ENCODE measurements at regions not wholly inside any gene's neighbourhood (a gene's known extent, or its start where the extent isn't known, plus 50 kb on each side); places are given as distances from the start of the nearest gene placed in this dataset.

- no peak overlapping the region for H3K4me3 ChIP-seq (replicated peaks; ENCODE audit: low read depth, low read length)
- no peak for DNase-seq (ENCODE audit: low read depth)
- TF ChIP-seq, protein P1, sequence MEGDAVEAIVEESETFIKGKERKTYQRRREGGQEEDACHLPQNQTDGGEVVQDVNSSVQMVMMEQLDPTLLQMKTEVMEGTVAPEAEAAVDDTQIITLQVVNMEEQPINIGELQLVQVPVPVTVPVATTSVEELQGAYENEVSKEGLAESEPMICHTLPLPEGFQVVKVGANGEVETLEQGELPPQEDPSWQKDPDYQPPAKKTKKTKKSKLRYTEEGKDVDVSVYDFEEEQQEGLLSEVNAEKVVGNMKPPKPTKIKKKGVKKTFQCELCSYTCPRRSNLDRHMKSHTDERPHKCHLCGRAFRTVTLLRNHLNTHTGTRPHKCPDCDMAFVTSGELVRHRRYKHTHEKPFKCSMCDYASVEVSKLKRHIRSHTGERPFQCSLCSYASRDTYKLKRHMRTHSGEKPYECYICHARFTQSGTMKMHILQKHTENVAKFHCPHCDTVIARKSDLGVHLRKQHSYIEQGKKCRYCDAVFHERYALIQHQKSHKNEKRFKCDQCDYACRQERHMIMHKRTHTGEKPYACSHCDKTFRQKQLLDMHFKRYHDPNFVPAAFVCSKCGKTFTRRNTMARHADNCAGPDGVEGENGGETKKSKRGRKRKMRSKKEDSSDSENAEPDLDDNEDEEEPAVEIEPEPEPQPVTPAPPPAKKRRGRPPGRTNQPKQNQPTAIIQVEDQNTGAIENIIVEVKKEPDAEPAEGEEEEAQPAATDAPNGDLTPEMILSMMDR (IDR thresholded peaks at IDR 0.05; ENCODE audit: low read length, missing control alignments) = no peak
Measured at GRCh38 chr6:12493446-12493845, 203.3 kb downstream of the EDN1 start.

DNA sequence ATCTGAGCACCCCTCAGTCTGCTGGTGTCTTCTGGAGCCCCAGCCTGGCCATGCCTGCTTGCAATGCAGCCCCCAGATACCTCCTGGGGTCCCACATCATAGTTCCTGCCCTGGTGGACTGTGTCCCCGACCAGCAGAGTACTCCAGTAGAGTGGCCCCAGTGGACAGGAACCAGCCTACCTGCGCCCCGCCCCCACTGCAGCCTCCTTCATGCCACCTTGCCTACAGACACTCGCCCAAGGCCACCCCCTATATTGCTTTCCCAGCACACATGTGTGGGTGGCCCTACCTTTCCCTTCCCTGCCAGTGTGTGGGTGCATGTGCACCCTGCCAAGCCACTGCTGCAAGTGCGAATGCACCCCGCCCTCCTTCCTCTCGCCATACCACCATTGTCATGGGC is 204.0 kb downstream of the EDN1 start:
- TF ChIP-seq, protein P1 (IDR thresholded peaks at IDR 0.05; ENCODE audit: low read length, missing control alignments) = no peak
- DNase-seq (ENCODE audit: low read depth) = no peak
- no peak overlapping the region for H3K4me3 ChIP-seq (replicated peaks; ENCODE audit: low read depth, low read length)

DNA sequence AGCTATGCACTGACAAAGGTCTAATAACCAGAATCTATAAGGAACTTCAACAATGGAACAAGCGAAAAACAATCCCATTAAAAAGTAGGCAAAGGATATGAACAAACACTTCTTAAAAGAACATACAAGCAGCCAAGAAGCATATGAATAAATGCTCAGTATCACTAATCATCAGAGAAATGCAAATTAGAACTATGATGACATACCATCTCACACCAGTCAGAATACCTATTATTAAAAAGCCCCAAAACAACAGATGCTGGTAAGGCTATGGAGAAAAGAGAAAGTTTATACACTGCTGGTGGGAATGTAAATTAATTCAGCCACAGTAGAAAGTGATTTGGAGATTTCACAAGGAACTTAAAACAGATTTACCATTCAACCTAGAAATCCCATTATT is 211.8 kb downstream of the EDN1 start:
- TF ChIP-seq, protein P1 (IDR thresholded peaks at IDR 0.05; ENCODE audit: low read length, missing control alignments) = no peak
- H3K4me3 ChIP-seq (replicated peaks; ENCODE audit: low read depth, low read length) = no peak overlapping the region
- no peak for DNase-seq (ENCODE audit: low read depth)

DNA sequence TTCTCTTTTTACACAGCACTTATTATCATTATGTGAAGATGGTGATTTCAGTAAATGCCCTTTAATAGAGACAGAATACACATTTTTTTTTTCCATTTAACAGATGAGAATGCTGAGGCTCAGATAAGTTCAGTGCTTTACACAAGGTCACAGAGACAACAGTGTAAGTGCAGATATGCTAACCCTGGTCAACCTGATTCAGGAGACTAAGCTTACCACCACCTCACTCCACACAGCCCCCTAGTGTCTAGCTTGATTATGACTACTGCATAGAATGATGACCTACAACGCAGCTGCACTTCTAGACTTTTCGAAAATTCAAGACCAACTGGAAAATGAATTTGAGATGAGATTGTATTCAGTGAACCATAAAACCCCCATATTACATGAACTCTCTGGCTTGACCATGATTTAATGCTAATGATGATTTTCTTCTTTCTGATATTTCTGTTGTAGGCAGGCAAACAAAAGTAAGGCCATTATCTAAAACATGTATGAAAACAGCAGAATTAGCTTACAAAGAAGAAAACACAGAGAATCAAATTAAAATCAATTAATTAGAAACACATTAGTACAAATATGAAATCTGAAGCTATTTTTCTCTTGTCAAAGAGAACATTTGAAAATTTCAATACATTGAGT is 212.1 kb upstream of the PHACTR1 start:
- TF ChIP-seq, protein P1 (IDR thresholded peaks at IDR 0.05; ENCODE audit: low read length, missing control alignments) = peak; percentile 47
- no peak overlapping the region for H3K4me3 ChIP-seq (replicated peaks; ENCODE audit: low read depth, low read length)
- peak; percentile 23 for DNase-seq (ENCODE audit: low read depth)

GRCh38 chr6:12505486-12505885 is 211.1 kb upstream of the PHACTR1 start:
- no peak for DNase-seq (ENCODE audit: low read depth)
- H3K4me3 ChIP-seq (replicated peaks; ENCODE audit: low read depth, low read length) = no peak overlapping the region
- TF ChIP-seq, protein P1 (IDR thresholded peaks at IDR 0.05; ENCODE audit: low read length, missing control alignments) = no peak

GRCh38 chr6:12506159-12506558 is 210.4 kb upstream of the PHACTR1 start:
- TF ChIP-seq, protein P1 (IDR thresholded peaks at IDR 0.05; ENCODE audit: low read length, missing control alignments) = no peak
- no peak for DNase-seq (ENCODE audit: low read depth)
- H3K4me3 ChIP-seq (replicated peaks; ENCODE audit: low read depth, low read length) = no peak overlapping the region

GRCh38 chr6:12507636-12508035 is 208.9 kb upstream of the PHACTR1 start:
- DNase-seq (ENCODE audit: low read depth) = no peak
- no peak overlapping the region for H3K4me3 ChIP-seq (replicated peaks; ENCODE audit: low read depth, low read length)
- TF ChIP-seq, protein P1 (IDR thresholded peaks at IDR 0.05; ENCODE audit: low read length, missing control alignments) = no peak

Measured in fibroblast of pulmonary artery (primary cell).